Keratinocyte (primary cell): ENCODE measurements at regions not wholly inside any gene's neighbourhood (a gene's known extent, or its start where the extent isn't known, plus 50 kb on each side); places are given as distances from the start of the nearest gene placed in this dataset.

Experiments used
- DNase-seq: peaks from one replicate; pipeline ENCODE4 v3.0.0-alpha.2; 2011; ENCODE audit warnings: low read depth, missing footprints, low spot score
- FAIRE-seq: peaks from 2 replicates; lab custom pipeline; 2011; peaks lifted over from hg19 to GRCh38; lab: Jason Lieb, UNC
- H2AFZ ChIP-seq: 2 replicates; pipeline ENCODE4 v1.6.0; 2012; ENCODE audit warnings: low read length, control low read depth, inconsistent platforms; ENCODE audit not compliant: control insufficient read depth
- H3K27ac ChIP-seq: 2 replicates; pipeline ENCODE4 v1.5.1; 2011; ENCODE audit warnings: low read length; ENCODE audit not compliant: control insufficient read depth, insufficient read depth
- H3K27me3 ChIP-seq: 3 replicates; pipeline ENCODE4 v1.6.0; 2011; ENCODE audit warnings: low read length; ENCODE audit not compliant: control insufficient read depth, insufficient read depth; ENCODE audit errors: extremely low read depth
- H3K36me3 ChIP-seq, 2 experiments: 2 replicates in 1 of 2; 3 replicates in 1 of 2; pipeline ENCODE4 v1.5.1; 2011; ENCODE audit warnings: low read length in 2 of 2, mild to moderate bottlenecking in 1 of 2; ENCODE audit not compliant: control insufficient read depth in 2 of 2, insufficient read depth in 2 of 2; ENCODE audit errors: extremely low read depth in 1 of 2
- H3K4me1 ChIP-seq: 3 replicates; pipeline ENCODE4 v1.5.1; 2011; ENCODE audit warnings: low read length; ENCODE audit not compliant: control insufficient read depth, insufficient read depth; ENCODE audit errors: extremely low read depth
- H3K4me2 ChIP-seq: 3 replicates; pipeline ENCODE4 v1.6.0; 2011; ENCODE audit warnings: low read depth, low read length; ENCODE audit not compliant: control insufficient read depth, insufficient read depth; ENCODE audit errors: extremely low read depth
- H3K4me3 ChIP-seq, 3 experiments: fragments of 200-600 bp in 1 of 3; sonication (generic) in 1 of 3; 2 replicates in 2 of 3; 3 replicates in 1 of 3; pipeline ENCODE4 v1.5.1; 2011 to 2016; ENCODE audit warnings: low read length in 3 of 3, mild to moderate bottlenecking in 3 of 3, control low read depth in 2 of 3, inconsistent platforms in 1 of 3, low read depth in 1 of 3, mixed read lengths in 1 of 3, mixed run types in 1 of 3, moderate library complexity in 1 of 3; ENCODE audit not compliant: control insufficient read depth in 2 of 3, insufficient read depth in 2 of 3; ENCODE audit errors: extremely low read depth in 1 of 3
- H3K79me2 ChIP-seq: 2 replicates; pipeline ENCODE4 v1.6.0; 2012; ENCODE audit warnings: low read length; ENCODE audit not compliant: control insufficient read depth, insufficient read depth
- H3K9ac ChIP-seq: 3 replicates; pipeline ENCODE4 v1.6.0; 2011; ENCODE audit warnings: low read length; ENCODE audit not compliant: control insufficient read depth, insufficient read depth; ENCODE audit errors: extremely low read depth
- H3K9me1 ChIP-seq: 3 replicates; pipeline ENCODE4 v1.6.0; 2011; ENCODE audit warnings: low read length; ENCODE audit not compliant: control insufficient read depth, insufficient read depth; ENCODE audit errors: extremely low read depth
- H3K9me3 ChIP-seq: 2 replicates; pipeline ENCODE4 v1.5.1; 2012; ENCODE audit warnings: low read depth, low read length; ENCODE audit not compliant: control insufficient read depth
- H4K20me1 ChIP-seq: 3 replicates; pipeline ENCODE4 v1.6.0; 2011; ENCODE audit warnings: low read length; ENCODE audit not compliant: control insufficient read depth, insufficient read depth; ENCODE audit errors: extremely low read depth
- CTCF ChIP-seq, 3 experiments: IDR thresholded peaks in 1 of 3; conservative IDR thresholded peaks in 1 of 3; optimal IDR thresholded peaks in 1 of 3; 2 replicates in 2 of 3; 3 replicates in 1 of 3; pipeline versions ENCODE3 to v1.5.1; 2011; ENCODE audit warnings: low read length in 3 of 3, mild to moderate bottlenecking in 3 of 3, moderate library complexity in 2 of 3, control low read depth in 1 of 3, inconsistent platforms in 1 of 3; ENCODE audit not compliant: insufficient read depth in 2 of 3; ENCODE audit errors: extremely low read depth in 1 of 3
- EZH2 ChIP-seq: IDR thresholded peaks from one replicate; pipeline ENCODE4 v1.6.1; 2012; ENCODE audit warnings: inconsistent platforms, mild to moderate bottlenecking, low read length, moderate library complexity
- dilution Hi-C: fragments of 300-500 bp; cut with MboI; formaldehyde crosslinking; loops from one replicate; pipeline ENCODE4 v1.7.0; 2020; ENCODE audit warnings: low sequenced_read_pairs; ENCODE audit not compliant: extremely low pct_ligation_motif_present

GRCh38 chr2:57878866-57879210 is 167.8 kb upstream of the VRK2 start:
- no peak overlapping the region for H3K27ac ChIP-seq
- H3K9me1 ChIP-seq: no peaks in the 10 kb centered on the region
- dilution Hi-C loops: no loop called here
- no peaks in the 10 kb centered on the region for H3K36me3 ChIP-seq
- H3K27me3 ChIP-seq: no peaks in the 10 kb centered on the region
- no peak for DNase-seq
- no peak overlapping the region for H3K4me3 ChIP-seq
- no peaks in the 10 kb centered on the region for H3K9me3 ChIP-seq
- TF ChIP-seq EZH2 (no peak), CTCF (optimal IDR thresholded peaks at IDR 0.05 in 1 of 3, IDR thresholded peaks at IDR 0.05 in 1 of 3, conservative IDR thresholded peaks at IDR 0.05 in 1 of 3; ENCODE audit: extremely low read depth in 1 of 3, insufficient read depth in 2 of 3, low read length in 3 of 3) (no peak)
- no peaks in the 10 kb centered on the region for H3K79me2 ChIP-seq
- no peak overlapping the region for H3K4me2 ChIP-seq
- H2AFZ ChIP-seq: no peak overlapping the region
- no peak for FAIRE-seq
- no peaks in the 10 kb centered on the region for H3K4me1 ChIP-seq
- no peaks in the 10 kb centered on the region for H4K20me1 ChIP-seq
- no peak overlapping the region for H3K9ac ChIP-seq

GRCh38 chr2:57880446-57880845 is 166.2 kb upstream of the VRK2 start:
- Histone ChIP-seq H3K4me2 (no peak overlapping the region), H3K9me3 (no peaks in the 10 kb centered on the region), H3K27ac (no peak overlapping the region), H4K20me1 (no peaks in the 10 kb centered on the region), H2AFZ (no peak overlapping the region), H3K9ac (no peak overlapping the region), H3K4me1 (no peaks in the 10 kb centered on the region), H3K9me1 (no peaks in the 10 kb centered on the region), H3K79me2 (no peaks in the 10 kb centered on the region), H3K4me3 (no peak overlapping the region), H3K27me3 (no peaks in the 10 kb centered on the region), H3K36me3 (no peaks in the 10 kb centered on the region)
- no peak for FAIRE-seq
- no peak for DNase-seq
- TF ChIP-seq EZH2: no peak
- no peak for TF ChIP-seq CTCF (optimal IDR thresholded peaks at IDR 0.05 in 1 of 3, IDR thresholded peaks at IDR 0.05 in 1 of 3, conservative IDR thresholded peaks at IDR 0.05 in 1 of 3; ENCODE audit: extremely low read depth in 1 of 3, insufficient read depth in 2 of 3, low read length in 3 of 3)
- dilution Hi-C loops: no loop called here
